ENCODE measurements at regions not wholly inside any gene's neighbourhood (a gene's known extent, or its start where the extent isn't known, plus 50 kb on each side); places are given as distances from the start of the nearest gene placed in this dataset.

DNA sequence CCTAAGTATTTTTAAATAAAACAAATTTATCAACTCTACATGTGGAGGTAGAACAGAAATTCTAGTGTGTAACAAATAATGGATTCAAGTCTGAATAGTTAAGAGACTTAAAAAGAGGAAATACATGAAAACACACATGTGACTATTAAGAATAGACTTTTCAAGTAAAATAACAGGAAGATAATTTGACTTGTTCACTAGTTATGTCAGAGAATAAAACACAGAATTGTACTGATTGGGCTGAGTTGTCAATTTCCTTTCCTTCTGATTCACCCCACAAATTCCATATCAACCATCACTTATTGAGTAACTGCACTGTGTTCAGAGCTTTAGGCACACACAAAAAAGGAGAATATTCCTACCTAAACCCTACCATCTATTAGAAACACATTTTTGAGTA lies 557.2 kb downstream of the TUSC7 start:
- DNase-seq, result no peak
- Histone ChIP-seq H3K9me3 (ENCODE audit: control insufficient read depth, low read length) (no peaks in the 10 kb centered on the region), H3K36me3 (ENCODE audit: control insufficient read depth, insufficient read depth, low read length) (no peaks in the 10 kb centered on the region), H3K4me3 (ENCODE audit: low read length) (no peak overlapping the region), H3K9ac (ENCODE audit: extremely low read depth, low read length, poor library complexity, severe bottlenecking) (no peak overlapping the region), H3K27ac (ENCODE audit: low read depth, low read length) (no peak overlapping the region), H3K27me3 (ENCODE audit: control insufficient read depth, insufficient read depth, low read length, poor library complexity, severe bottlenecking) (no peaks in the 10 kb centered on the region), H3K4me1 (ENCODE audit: control insufficient read depth, insufficient read depth, low read length) (peaks cover 2% of the 10 kb centered on the region)
- Mint-ChIP-seq H3K9me3 (no peaks in the 10 kb centered on the region), H3K27me3 (ENCODE audit: insufficient read depth) (no peaks in the 10 kb centered on the region), H3K4me3 (no peak overlapping the region), H3K27ac (no peak overlapping the region), H3K4me1 (peaks cover 12% of the 10 kb centered on the region), H3K36me3 (ENCODE audit: low read depth) (no peaks in the 10 kb centered on the region)
- no peak for TF ChIP-seq CTCF (conservative IDR thresholded peaks at IDR 0.05)

DNA sequence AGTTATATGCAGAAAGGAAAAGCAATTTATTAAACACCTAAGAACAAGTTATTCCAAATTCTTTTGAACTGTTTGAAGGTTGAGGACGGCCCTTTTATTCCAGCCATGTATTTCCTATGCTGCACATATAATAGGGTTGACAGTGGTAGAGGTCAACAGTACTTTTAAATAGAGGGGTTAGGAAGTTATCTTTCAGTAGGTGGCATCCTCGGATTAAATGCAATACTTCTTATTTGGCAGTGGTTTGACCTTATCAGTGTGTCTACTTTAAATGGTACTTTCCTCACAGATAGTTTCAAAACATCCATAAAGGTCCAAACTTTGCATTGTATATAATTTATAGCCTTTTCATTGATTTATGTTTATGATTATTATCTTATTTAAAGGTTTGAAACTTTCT lies 558.7 kb downstream of the TUSC7 start:
- Mint-ChIP-seq H3K27ac (no peak overlapping the region), H3K4me3 (no peak overlapping the region), H3K4me1 (peaks cover 5% of the 10 kb centered on the region), H3K9me3 (no peaks in the 10 kb centered on the region), H3K27me3 (ENCODE audit: insufficient read depth) (no peaks in the 10 kb centered on the region), H3K36me3 (ENCODE audit: low read depth) (no peaks in the 10 kb centered on the region)
- Histone ChIP-seq H3K9ac (ENCODE audit: extremely low read depth, low read length, poor library complexity, severe bottlenecking) (no peak overlapping the region), H3K9me3 (ENCODE audit: control insufficient read depth, low read length) (no peaks in the 10 kb centered on the region), H3K4me3 (ENCODE audit: low read length) (no peak overlapping the region), H3K36me3 (ENCODE audit: control insufficient read depth, insufficient read depth, low read length) (no peaks in the 10 kb centered on the region), H3K27me3 (ENCODE audit: control insufficient read depth, insufficient read depth, low read length, poor library complexity, severe bottlenecking) (no peaks in the 10 kb centered on the region), H3K27ac (ENCODE audit: low read depth, low read length) (no peak overlapping the region), H3K4me1 (ENCODE audit: control insufficient read depth, insufficient read depth, low read length) (no peaks in the 10 kb centered on the region)
- 85% methylated on average over 2 of the region's 2 CpGs; no CpG with 5 or more reads in 1 of the 2 experiments for WGBS, 2 experiments (ENCODE audit: insufficient coverage in 1 of 2, insufficient read length in 1 of 2)
- no peak for TF ChIP-seq CTCF (conservative IDR thresholded peaks at IDR 0.05)
- DNase-seq, result no peak

GRCh38 chr3:117272274-117272673 lies 562.7 kb downstream of the TUSC7 start:
- H3K4me1 ChIP-seq (ENCODE audit: control insufficient read depth, insufficient read depth, low read length), result no peaks in the 10 kb centered on the region
- H3K4me3 ChIP-seq (ENCODE audit: low read length), result no peak overlapping the region
- no peaks in the 10 kb centered on the region for H3K36me3 ChIP-seq (ENCODE audit: control insufficient read depth, insufficient read depth, low read length)
- H3K27ac ChIP-seq (ENCODE audit: low read depth, low read length), result no peak overlapping the region
- Mint-ChIP-seq H3K4me1 (peaks cover 5% of the 10 kb centered on the region), H3K36me3 (ENCODE audit: low read depth) (no peaks in the 10 kb centered on the region), H3K9me3 (no peaks in the 10 kb centered on the region), H3K27me3 (ENCODE audit: insufficient read depth) (no peaks in the 10 kb centered on the region), H3K27ac (no peak overlapping the region), H3K4me3 (no peak overlapping the region)
- H3K9ac ChIP-seq (ENCODE audit: extremely low read depth, low read length, poor library complexity, severe bottlenecking), result no peak overlapping the region
- H3K9me3 ChIP-seq (ENCODE audit: control insufficient read depth, low read length), result no peaks in the 10 kb centered on the region
- DNase-seq, result no peak
- 80% methylated on average over 2 of the region's 2 CpGs; no CpG with 5 or more reads in 1 of the 2 experiments for WGBS, 2 experiments (ENCODE audit: insufficient coverage in 1 of 2, insufficient read length in 1 of 2)
- TF ChIP-seq CTCF (conservative IDR thresholded peaks at IDR 0.05), result no peak
- H3K27me3 ChIP-seq (ENCODE audit: control insufficient read depth, insufficient read depth, low read length, poor library complexity, severe bottlenecking), result no peaks in the 10 kb centered on the region

All from endodermal cell (in vitro differentiated cells).